ENCODE measurements at regions not wholly inside any gene's neighbourhood (a gene's known extent, or its start where the extent isn't known, plus 50 kb on each side); places are given as distances from the start of the nearest gene placed in this dataset.

DNA sequence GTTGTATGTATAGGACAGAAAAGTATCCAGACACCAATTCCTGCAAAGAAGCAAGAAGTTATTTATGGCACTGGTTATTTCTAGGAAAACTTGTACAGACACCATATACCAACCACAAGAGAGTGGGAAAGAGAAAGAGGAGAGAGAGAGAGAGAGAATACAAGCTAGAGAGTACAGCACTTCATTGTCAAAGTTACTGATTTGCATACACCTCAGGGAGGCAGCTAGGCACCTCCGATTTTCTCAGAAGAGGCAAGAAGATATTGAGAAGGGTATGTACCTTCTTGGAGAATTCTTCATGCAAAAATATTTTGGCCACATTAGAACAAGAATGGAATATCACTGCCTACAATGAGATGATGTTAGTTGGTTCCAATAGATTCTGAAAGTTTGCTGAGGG, 333.9 kb upstream of the PIK3C3 start:
- DNase-seq (ENCODE audit: low spot score): no peak

DNA sequence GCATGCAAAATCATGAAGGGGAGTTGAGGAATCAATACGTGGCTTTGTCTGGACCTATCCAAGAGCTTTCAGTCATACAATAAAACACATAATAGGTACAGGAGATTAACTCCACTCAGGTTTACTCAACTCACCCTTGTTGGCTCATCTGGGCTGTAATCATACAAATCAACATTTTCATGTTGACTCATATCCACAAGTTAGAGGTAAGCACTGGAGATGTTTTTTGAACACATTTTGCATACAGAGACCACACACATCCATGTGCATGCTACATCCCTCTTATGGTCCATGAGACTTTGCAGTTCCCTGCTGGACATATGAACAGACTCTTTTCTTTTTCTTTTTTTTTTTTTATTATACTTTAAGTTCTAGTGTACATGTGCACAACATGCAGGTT, 336.9 kb upstream of the PIK3C3 start:
- DNase-seq (ENCODE audit: low spot score): no peak

DNA sequence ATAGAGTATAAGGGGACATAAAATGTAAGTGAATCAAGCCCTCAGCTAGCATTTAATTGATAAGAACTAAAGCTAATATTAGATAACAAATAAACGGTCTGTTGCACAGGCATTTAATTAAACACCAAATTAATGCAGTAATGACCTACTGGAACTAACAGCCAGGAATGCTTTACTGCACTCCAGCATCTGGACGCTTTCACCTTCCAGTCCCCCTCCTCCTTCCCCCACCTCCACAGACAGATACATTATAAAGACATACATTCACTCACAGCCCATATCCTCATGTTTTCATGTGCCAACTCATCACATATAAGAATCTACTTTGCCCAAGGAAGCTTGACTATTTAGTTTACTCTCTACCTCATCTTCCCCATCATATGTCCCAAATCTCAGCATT, 337.4 kb upstream of the PIK3C3 start:
- no peak for DNase-seq (ENCODE audit: low spot score)

DNA sequence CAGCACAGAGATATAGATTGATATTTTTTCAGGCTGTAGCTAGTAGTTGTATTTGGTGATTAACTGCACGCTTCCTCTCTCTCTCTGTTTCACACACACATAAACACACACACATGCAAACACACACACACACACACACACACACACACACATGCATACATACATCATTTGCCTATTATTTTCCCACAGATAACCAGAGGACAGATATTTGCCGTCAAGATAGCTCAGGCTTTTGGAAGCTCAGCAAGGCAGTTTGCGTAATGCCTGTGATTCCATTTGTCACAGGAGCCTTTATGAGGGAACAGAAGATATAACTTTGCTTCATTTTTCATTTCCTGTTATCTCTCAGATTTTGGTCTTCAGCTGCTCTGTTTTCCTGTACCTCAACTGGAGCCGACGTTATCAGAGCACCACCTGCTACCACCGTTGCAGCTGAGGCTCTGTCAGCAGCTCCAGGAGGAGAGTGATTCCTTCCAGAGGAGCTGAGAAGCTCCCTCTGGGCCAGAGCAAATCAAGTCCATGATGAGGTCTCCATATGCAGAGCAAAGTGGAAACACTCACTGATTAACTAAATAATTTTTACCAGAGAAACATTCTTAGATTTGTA, 341.9 kb upstream of the PIK3C3 start:
- DNase-seq (ENCODE audit: low spot score): no peak

DNA sequence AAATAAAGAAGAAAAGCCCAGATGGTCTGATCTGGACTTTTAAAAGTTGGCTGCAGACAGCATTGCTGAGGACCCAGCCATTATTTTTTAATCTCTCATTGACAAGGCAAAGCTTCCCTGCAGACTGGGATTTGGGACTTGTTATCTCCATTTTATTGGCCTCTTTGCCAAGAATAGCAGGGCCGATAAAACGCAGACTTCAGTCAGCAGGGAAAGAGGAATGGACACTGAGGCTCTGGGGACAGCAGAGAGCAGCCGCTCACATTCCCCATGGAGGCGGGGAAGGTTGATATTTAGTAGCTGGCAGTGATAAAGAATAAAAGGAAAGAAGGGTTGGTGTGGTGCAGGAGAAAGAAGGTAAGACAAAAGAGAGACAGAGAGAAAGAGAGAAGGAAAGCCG, 350.1 kb upstream of the PIK3C3 start:
- DNase-seq (ENCODE audit: low spot score): no peak

DNA sequence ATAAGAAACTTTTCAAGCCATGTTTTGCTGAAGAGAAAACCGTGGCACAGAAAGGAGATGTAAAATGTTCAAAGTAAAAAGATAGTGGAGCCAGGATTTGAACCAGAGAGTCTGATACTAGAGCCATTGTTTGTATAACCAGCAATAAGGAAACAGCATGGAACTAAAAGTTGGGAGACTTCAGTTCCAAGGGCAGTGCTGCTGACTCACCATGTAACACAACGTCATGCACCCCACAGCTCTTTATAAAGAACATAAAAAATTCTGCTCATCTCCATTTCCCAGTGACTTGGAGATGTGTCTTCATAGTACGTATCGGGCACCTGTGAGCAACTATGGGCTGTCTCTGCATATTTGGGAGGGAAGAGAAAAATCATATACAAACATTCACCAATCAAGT, 353.0 kb upstream of the PIK3C3 start:
- DNase-seq (ENCODE audit: low spot score): no peak

DNA sequence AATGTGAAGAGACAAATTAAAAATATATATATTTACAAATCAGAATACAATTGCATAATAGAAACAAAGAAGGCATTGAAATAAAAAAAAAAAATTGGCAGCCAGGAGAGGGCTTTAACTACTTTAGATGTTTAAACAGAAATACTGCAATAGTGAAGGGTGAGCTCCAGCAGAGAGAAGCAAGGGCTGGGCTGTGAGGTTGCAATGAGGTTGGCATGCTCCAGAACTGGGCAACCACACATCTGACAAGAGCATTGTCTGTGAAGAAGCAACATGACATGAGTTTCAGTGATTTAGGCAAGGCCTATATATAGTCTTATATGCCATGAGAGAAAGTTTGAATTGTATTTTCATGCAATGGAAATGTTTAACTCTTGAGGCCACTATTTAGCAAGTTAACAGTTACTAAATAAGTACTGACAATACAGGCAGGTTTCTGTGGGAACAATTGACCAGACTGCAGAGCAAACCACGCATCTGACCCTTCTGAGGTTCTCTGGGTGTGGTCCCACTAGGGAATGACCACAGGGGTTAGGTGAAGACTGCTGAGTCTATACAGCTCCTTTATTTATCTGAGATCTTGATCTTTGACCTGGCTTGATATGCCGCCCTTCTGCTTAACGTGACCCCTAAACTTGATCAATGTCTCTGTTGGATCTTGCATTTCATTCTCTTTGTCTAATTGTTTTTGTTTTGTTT, 354.2 kb upstream of the PIK3C3 start:
- DNase-seq (ENCODE audit: low spot score): no peak

DNA sequence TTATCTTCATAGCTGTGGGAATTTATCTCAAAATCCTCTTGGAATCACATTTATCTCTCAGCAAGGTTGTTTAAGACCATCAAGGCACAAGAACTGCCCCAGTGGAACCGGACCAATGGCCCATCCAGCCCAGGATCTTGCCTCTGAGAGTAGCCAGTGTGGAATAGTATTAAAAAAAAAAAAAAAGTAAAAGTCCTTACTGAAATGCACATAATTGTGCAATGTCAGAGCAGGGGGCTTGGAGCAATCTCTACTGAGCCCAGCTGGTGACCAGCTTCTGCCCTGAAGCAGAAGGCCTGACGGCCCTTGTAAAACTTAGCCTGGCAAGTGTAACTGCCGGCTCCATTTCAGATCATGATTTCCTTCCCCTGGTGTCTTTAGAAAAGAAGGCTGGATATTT, 355.6 kb upstream of the PIK3C3 start:
- DNase-seq (ENCODE audit: low spot score): no peak

DNA sequence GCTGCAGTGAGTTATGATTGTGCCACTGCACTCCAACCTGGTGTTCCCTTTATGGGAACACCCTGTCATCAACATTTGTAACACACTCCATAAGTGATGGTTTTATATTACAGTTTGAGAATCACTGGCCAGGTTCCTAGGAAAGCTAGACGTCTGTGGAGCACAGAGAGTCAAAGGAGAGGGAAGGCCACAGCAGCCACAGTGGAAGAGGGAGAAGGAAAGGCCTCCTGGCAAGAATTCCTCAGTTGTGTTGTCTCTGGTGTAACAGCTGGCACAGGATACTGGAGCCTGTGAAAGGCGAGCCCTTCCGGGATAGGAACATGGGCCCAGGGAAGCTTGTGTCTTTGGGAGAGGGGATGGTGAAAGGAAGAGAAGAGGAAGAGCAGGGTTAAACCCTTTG, 360.5 kb upstream of the PIK3C3 start:
- no peak for DNase-seq (ENCODE audit: low spot score)

DNA sequence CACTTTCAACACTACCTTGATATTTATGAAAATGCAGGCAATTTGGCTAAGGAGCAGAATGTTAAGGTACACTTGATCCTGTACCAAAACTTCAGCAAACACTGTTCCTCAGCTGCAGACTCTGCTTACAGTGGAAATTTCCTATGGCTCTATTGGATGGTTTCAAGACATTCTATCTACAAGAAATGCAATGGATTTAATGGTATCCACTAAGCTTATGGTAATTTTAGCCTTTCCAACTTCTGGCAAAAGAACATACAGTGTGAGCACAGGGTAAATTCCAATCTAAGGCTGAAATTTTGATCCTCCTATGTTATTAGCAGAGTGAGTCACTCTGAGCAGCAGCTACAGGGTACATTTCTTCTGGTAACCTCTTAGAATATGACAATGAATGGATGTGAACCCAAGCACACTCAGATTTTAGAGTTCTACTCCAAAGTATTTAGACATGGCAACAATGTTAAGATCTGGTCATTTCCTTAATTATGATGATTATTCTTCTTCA, 361.8 kb upstream of the PIK3C3 start:
- DNase-seq (ENCODE audit: low spot score): no peak

DNA sequence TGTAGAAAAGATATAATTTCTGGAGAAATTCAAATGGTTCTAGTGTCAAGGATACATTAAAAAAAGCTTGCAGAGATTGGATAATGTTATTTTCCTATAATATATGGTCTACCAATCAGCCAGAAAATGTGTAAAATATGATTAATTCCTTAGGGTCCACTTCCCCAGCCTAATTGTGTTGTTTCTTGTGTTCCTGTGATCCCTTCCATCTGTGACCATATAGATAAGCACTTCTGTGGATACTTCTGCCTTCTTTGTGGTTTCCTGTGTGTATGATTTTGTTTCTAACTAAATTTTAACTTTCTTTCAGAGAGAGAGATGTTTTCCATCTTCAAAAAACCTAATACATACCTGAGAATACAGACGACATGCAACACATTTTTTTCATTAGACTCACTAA, 367.1 kb upstream of the PIK3C3 start:
- no peak for DNase-seq (ENCODE audit: low spot score)

DNA sequence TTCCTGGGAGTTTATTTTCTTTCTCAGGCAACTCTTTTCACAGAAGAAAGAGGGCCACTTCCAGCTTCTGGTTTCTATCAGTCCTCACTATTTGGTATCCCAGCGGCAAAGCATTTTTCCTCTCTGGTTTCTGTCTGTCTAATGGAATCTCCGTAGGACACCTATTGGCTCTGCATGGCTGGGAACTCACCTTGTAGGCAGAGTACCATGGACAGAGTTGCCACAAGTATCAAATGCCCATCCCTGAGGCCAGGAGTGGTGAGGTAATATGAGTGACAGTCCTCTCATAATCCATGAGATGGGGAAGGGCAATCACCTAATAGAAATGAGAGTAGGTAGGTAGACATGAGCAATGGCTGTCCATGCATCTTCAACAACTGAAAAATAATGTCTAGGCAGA, 369.5 kb upstream of the PIK3C3 start:
- no peak for DNase-seq (ENCODE audit: low spot score)

DNA sequence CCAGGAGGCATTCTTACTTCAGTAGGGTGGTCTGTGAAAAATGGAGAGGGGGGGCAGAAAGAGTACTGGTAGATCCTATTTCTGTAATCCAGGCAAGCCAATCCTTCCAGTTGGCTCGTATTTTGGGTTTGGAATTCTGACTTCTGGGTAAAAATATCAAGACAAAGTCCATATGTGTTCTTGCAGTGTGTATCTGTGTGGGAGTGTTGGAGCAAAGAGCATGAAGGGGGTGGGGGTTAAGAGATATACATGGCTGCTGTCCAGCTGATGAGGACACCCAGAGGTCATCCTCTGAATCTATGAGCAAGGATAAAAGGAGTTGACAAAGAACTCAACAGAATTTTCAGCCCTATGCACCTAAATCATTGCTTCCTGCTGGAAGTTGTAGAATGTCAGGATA, 375.8 kb upstream of the PIK3C3 start:
- DNase-seq (ENCODE audit: low spot score): no peak

DNA sequence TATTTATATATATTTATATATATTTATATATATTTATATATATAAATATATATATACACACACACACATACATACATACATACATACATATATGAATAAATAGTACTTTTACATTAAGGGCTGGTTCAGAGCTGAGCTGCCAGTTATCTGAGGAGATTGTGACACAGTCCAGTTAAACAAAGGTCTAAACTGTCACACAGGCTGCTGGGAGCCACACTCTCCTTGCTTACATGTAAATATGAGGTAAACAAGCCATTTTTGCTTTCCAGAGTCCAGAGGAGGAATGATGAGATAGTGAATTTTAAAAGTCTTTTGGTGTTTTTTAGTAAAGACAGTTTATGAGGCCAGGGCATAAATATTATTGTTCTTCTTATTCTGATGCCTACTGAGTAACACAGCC, 377.5 kb upstream of the PIK3C3 start:
- no peak for DNase-seq (ENCODE audit: low spot score)

DNA sequence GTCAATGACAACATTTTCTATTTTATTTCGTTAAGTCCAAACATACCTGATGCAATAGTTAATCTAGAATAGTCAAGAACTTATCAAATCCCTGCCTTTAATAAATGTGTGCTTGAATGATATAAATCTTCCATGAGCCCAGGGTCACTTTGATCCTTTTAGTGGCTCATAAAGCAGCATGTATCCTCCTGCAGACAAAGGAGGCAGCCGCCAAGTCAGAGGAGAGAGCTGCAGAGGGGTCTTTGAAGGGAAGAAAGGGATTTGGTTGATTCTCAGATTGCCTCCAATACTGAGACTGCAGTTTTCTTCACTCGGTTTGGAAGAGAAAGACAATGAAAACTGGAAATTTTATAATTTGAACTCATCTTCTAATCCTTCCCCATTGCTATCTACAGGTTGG, 378.4 kb upstream of the PIK3C3 start:
- no peak for DNase-seq (ENCODE audit: low spot score)

DNA sequence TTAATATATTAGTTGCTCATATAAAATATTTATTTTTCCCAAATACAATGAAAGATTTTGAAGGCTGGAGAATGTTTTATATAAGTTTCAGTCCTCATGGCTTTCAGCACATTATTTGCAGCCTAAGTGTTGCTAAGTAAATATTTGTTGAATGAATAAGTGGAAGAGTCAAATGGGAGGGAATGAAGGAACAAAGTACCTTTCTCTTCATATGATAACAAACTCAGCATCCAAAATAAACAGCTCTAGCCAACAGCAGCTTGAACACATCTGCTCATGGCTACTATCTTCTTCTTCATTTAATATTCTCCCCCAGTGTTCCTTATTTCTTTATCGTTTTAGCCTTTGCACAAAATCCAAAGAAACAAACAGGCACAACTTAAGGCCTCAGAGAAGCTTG, 385.2 kb upstream of the PIK3C3 start:
- no peak for DNase-seq (ENCODE audit: low spot score)

DNA sequence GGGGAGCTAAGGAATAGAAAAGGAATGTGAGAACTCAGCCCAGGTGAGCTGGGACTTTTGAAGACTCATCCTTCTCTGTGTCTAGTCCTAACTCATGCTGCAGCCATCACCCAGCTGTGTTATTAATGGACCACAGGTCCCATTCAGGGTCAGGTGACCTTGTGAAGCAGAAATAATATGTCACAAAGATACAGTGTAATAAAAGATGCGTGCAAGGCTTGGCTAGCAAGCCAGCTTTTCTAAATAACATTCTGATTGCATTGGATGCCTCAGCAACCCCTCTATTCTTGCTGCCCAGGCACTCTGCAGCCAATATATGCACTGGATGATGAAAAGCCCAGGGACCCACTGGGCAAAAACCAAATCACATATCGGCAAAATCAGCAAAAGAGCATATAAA, 393.1 kb upstream of the PIK3C3 start:
- DNase-seq (ENCODE audit: low spot score): no peak

DNA sequence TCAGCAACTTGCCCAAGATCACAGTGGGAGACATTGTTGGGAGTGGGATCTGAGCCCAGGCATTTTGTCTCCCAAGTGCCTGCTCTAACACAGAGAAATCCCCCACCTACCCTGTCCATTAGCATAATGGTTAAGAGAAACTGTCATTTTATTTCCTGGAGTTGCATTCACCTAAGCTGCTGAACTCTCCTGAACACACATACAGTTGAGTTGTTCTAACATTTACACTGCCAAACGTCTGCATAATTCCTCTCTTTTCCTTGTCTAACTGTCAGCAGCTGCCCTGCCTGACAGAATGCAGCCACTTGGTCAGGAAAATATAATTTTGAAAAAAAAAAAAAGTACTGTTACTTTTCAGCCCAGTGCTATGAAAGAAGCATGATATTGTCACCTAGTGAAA, 396.3 kb upstream of the PIK3C3 start:
- DNase-seq (ENCODE audit: low spot score): no peak

DNA sequence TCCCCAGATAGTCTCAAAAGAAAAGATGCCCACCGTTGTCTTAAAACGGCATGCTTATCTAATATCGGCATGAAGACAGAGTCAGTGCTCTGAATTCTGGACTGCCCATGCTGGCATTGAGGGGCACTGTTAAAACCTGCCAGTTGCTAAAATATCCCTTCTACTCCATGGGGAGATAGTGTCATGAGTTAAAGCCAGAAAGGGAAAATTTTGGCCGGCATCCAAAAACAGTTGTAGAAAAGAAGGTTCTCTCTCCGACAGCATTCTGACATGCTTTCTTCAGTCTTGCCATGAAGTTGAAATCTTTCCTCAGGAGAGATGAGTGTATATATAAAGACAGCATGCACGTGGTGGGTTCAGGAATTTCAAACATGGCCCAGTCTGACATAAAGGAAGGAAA, 401.3 kb upstream of the PIK3C3 start:
- DNase-seq (ENCODE audit: low spot score): no peak

DNA sequence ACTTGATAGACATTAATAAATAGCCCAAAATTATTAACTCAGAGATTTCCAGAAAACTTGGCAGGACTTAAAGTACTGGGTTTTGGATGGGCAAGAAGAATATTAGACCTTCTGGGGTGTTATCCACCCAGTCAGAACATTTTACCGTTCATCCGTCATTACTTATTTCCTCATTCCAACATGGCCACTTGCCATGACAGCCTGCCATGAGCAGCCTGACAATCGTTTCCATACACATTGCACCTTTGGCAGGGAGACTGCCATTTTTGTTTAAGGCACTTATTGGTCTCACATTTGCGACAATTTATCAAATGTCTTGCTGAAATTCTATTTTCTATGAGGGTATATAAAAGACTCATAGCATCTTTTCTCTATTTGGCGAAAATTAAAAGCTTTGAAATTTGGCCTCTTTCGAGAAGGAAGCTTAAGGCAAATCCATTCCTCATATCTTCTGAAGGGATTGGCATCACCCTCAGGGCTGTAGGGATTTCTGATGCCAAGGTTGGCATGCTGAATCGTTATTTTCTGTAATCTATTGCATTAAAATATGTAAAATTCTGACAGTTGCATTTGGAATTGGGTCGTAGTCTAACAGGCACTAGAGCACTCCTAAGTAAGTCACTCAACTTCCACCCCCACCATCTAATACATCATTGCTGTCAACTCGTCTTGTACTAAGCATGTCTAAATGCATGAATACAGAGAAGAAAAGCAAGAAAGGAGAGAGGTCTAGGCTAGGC, 406.3 kb upstream of the PIK3C3 start:
- DNase-seq (ENCODE audit: low spot score): no peak

DNA sequence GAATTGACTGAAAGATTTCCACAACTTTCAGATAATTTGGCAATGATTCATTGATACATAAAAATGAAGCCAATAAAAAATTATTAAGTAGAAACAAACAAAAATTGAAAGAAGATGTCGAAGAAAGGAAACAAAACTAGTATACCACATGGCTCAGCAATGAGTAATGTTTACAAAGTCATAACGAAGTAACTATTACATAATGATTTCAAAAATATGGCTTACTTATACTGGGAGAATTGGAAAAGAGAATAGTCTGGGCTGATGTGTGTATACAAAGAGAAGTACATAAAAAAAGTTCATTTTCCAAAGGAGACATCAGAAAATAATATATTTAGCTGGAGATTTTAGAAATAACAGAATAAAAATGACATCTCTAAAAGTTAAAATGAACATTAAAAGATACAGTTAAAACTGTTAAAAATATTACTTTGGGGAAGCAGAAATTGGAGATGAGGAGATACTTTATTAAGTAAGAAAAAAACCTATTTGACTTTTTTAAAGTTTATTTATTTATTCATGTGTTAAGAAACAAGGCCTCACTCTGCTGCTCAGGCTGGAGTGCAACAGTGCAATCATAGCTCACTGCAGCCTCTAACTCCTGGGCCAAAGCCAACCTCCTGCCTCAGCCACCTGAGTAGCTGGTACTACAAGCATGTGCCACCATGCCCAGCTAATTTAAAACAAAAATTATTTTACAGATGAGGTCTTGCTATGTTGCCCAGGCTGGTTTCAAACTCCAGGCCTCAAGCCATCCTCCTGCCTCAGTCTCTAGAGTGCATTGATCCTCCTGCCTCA, 409.7 kb upstream of the PIK3C3 start:
- no peak for DNase-seq (ENCODE audit: low spot score)

DNA sequence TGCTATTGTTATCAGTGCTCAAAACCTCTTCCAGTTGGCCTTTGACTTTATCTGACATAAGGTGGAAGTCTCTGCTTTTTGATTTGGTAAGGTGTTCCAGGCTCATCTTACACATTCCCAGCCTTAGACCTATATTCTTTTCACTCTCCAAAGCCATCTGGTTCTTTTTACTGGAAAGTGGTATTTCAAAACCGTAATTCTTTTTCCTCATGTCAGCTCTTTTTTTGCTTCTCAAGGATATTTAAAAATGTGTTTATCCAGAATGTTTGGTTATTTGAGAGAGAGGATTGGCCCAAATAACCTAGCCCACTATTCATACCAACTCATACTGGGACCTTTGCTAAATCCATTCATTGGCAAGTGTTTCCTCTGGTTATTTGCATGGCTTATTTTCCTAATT, 411.2 kb upstream of the PIK3C3 start:
- DNase-seq (ENCODE audit: low spot score): no peak
